HG03520 (cell line): ENCODE measurements at regions not wholly inside any gene's neighbourhood (a gene's known extent, or its start where the extent isn't known, plus 50 kb on each side); places are given as distances from the start of the nearest gene placed in this dataset.

Experiments used
- ATAC-seq: cut with Tn5 transposase; IDR thresholded peaks from one replicate; pipeline ENCODE4 v1.9.1; 2021; ENCODE audit warnings: mild to moderate bottlenecking, moderate library complexity; ENCODE audit not compliant: unreplicated experiment

DNA sequence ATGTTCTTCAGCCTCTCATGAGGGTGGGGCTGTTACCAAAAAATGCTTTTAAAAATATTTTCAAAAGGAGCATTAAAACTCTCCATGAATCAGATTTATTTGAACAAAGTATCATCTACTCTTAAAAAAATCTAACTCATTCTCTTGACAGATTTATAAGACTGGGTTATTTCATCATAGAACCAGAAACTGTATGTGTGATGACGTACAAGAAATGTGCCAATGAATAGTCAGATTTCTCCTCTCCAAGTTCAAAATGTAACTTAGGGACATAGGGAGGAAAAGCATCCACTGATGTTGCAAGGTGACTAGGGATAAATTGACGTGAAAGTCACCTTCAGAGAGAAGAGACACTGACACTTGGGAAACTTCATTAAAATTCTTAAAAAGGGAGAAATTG, 89.1 kb upstream of the CLNK start:
- no peak for ATAC-seq

DNA sequence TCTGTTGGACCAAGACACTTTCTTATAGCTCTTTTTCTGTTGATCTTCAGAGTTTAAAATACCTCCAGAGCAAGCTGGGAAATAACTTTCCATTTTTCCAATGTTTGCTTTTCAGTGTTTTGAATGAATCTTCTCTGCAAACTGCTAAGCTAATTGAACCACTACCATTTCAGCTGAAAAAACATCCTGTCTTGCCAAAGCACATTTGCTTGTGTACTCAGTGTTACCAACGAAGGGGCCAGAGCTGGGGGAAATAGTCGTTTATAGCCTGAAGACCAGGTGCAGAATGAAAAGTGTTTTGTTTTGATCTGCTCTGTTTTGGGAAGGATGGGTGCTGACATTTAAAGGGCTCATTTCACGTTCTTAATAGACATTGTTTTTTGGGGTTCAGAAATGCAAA, 88.4 kb upstream of the CLNK start:
- ATAC-seq = no peak

DNA sequence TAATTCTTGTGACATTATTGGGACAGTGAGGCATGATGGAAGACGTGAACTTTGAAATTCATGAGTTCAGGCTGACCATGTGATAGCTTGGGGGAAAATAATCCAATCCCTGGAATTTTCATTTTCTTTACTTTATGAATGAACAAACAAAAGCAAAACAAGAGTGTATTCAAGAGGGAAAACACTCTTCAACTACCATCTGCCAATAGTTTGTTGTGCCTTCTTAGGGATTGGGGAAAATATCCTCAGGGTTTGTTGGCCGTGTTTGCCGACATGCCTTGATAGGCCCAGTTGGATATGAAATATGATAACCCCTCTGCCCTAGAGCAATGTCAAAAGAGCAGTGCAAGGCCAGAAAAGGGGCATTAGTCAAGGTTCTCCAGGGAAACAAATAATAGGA, 80.8 kb upstream of the CLNK start:
- no peak for ATAC-seq

DNA sequence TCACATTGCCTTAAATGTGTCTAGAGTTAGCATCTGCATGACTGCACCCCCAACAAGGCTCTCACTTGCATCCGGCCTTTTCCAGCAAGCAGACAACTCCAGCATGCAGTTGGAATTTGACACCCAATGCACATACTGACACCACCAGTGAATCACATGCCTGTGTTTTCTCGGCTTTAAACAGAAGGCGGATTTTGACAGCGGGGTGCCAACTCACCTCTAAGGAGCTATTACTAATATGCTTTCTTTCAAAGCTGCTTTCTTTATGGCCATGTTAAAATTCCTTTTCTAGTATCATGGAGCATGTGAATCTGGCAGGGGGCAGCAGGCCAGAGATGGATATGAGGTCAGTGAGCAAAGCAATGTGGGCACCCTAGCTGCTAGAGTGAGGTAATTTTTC, 78.0 kb upstream of the CLNK start:
- ATAC-seq = no peak

DNA sequence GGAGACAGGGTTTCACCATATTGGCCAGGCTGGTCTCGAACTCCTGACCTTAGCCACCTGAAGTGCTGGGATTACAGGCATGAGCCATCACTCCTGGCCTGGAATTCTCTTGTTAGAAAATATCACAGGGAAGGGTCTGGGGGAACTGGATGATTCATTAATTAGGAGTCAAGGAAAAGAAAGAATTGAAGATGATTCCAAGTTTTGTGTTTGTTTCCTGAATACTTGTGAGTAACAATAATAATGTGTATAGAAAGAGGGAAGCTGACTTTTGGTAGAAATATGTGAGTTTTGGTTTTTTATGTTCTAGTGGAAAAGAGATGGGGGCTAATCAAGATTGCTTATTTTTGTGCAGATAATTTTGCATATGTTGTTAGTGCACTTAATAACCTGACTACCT, 77.3 kb upstream of the CLNK start:
- no peak for ATAC-seq

DNA sequence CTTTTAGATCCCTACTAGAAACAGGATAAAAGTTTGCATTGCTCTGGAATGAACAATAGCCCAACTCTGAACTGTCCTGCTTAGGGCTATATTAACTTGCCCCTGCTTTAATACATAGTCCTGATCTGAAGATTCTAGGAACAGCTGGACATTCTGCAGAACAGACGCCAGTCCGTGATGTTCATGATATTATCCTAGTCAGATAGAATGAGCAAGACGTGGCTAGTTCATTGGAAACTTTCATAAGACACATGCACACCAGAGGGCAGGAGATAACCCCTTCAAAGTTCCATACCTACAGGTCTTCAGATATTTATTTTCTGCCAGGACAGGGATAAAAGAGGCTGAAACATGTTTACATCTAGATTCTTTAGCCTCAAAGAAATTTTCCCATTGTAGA, 75.5 kb upstream of the CLNK start:
- ATAC-seq = no peak

DNA sequence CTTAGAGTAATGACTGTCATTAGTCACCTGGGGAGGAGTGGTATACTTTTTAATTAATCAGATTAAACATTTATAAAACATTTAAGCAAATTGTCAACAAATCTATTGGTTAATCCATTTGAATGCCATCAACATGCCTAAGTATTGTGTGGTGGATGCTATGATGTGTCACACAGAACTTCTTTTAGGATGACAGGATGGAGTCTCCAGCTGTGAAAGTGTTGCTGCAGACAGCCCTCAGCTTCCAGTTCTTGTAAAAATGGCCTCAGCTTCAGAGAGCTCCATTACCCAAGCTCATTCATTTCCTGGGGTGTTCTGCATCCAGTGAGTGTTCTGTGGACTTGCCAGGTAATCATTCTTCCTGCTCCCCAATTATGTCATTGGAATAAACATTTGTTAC, 74.3 kb upstream of the CLNK start:
- ATAC-seq = no peak

DNA sequence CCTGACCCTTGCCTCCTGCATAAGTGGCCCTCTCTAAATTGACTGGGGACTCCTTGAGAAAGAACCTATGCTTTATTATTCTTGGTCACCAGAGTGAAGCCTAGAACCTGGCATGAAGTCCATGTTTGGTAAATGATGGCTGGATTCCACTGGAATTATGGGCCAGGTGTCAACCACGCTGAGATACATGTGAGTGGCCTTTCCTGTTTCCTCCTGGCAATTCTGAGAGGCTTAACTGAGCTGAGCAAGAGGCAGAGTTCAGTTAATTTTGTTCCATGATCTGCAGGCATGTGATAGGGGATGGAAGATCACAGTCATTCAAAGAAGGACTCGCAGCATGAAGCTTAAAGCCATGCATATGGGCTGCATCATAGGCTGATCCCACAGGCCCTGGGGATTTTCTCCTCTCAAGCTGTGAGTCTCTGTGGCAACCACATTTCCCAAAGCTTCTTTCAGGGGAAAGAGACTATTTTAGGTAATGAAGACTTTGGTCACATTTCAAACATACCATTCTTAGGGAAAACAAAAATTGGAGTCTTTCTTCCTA, 69.4 kb upstream of the CLNK start:
- ATAC-seq = no peak

DNA sequence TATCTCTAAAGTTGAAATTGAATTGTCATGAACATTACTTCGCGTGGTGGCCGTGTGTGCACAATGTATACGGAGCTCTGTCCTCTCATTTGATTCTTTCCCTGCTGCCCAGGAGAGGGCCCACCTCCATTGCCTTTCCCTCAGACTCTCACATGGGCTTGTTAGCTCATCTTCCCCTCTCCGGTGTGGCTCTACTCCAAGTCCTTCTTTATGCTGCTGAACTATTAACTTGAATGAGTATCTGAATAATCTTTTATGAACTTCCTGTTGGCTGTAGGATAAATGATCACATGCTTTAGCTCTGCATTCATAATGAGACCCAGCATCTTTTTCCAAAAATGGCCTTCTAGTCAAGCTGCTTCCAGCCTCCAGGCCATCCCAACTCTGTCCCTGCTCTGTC, 68.8 kb upstream of the CLNK start:
- ATAC-seq = no peak

DNA sequence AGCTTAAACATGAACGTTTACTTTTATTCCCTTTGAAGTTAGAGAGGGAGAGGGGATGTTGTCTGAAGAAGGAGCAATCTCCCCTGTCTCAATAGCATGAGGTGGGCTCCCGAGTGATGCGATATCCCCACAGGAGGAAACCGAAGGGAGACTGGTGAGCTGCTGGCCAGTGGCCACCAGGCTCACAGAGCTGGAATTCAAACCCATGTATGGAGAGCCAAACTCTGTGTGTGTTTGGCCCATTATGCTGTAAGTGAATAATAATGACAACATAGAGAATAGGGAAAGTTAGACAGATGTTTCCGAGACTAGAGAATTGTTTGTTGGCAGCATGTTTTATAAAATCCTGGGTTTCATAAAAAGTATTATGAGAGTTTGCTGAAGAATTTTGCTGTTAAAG, 66.1 kb upstream of the CLNK start:
- ATAC-seq = no peak

DNA sequence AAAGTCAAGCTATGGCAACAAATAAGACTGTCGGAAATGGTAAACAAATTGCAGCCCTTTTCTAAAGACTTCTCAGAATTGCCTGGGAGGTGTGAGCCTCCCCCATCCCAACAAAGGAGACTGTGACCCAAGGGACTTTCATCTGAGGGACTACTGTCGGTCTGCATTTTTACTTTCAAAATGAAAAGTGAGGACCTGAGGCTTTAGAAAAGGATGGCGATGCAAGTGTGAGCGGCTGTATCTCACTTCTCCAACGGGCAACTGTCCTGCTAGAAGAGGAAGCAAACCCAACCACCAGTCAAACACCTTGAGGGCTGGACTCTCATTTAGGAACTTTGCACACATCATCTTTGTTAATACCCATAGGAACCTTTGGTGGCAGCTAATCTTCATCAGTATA, 62.6 kb upstream of the CLNK start:
- ATAC-seq = peak; percentile 30

DNA sequence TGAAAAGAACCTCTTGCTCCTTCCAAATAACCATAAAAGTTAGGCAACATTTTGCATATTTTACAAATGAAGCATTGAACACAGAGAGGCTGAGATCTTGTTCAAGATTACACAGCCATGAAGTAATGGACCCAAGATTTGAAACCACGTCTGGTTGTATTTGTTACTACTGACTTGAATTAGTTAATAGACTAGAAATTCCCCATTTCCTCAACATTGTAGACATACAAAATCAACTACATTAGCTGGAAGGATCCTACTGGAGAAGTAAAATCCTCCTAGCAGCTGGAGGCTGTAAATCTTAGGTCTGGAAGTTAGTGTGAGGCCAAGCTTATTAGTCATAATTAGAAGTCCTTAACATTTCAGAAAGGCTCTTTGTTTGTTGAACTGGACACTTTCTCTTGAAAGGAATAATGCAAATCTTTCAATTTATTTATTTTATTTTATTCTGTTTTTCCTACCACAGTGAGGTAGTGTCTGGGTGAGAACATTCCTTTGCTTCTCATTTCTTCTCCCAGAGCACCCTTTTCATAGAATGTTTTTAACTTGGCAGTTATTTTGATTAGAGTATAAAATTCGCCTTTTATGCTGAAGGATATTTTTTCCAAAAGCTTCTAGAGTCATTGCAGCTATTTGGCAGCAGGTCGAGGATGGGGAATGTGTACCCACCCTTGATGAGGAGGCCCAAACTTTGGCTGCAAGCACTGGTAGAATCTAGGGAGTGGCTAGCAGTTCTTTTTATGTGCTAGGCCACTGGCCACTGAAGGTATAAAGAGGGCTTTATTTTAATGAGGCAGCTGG, 62.0 kb upstream of the CLNK start:
- no peak for ATAC-seq

DNA sequence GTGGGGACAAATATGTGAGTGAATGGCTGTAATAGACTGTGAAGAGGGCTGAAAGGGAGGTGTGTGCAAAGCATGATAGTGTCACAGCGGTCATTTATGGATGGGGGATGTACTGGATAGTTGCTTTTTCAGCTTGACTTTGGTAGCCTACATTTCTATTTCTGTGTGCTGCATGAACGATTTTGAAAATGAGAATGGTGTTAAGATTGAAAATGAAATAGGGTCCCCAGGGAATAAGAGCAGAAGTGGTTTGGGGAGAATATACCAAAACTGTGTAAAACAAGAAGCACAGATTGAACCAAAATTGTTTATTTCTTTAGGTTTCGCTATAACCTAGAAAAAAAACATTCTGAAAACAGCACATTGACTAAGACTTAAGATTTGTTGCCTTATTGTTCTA, 58.8 kb upstream of the CLNK start:
- ATAC-seq = peak; percentile 57

DNA sequence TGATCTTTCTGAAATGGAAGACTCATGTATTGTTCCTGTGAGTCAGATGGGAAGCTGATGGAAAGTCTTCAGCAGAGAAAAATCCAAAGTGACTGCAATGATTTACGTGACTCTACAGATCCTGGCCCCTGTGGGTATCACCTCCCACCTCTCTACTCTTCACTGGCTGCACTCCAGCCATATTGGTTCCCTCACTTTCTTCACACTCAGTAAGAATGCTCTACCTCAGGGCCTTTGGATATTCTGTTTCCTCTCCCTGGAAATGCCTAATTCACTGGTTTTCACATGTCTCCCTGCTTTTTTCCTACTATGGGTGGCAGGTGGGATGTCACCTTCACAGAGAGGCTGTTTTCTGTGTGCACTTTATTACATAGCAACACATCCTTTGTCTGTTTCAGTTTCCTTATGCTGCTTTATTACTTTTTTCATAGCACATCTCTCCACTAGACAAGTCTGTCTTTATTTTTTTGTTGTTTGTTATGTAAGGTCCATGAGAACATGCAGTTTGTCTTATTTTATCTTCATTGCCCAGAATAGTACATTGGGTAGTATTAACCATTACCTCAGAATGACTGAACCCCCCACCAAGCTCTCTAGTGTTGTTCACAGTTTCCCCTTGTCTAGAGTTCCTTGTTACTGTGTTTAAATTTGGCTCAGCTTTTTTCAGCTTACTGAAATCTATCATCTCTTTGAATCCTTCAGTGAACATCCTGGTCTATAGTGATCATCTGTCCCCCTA, 57.6 kb upstream of the CLNK start:
- peak; percentile 46 for ATAC-seq

DNA sequence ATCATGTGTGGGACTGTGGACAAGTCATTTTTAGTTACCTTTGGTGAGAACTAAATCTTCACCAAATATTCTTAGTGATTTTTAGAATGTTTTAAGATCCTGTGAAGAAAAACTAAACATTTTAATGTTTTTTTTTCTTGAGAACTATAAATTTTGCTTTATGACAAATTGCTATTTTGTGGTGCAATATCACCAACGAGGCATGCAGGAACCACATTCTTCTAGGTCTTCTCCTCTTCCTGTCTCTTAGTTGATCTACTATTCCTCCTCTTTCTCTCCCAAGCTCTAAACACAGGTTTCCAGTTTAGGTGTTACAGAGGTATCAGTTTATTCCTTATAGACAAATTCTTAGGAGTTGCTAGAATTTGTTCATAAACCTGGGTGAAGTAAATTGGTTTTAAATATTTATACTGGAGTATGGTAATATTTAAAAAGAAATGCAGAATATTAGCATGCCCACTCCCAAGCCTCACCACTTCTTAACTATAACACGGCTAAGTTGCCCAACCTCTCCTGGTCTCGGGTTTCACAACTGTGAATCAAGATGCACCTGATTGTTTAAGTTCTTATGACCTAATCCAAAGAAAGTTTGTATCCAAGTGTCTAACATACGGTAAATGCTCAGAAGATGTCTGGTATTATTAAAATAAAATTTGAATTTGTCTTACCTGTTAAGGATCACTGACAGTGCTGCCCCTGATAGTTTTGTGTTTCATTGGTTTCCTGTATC, 56.5 kb upstream of the CLNK start:
- no peak for ATAC-seq

DNA sequence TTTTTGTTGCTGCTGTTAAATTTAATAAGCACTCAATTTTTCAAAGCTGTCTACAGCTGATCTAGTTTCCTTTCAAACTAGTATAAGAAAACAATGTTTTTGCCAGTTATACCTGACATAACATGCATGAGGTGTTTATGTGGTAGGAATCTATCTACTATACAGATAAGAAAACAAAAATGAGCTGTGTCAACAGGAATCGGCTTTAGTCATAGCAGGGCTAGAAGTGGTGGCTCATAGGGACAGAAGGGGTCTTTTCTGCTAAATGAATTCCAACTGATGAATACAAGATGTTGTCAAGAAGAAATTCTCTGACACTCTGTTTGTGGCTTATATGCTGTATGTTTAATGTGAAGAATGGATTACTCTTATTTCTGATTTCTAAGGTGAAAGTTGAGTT, 55.7 kb upstream of the CLNK start:
- ATAC-seq = no peak

DNA sequence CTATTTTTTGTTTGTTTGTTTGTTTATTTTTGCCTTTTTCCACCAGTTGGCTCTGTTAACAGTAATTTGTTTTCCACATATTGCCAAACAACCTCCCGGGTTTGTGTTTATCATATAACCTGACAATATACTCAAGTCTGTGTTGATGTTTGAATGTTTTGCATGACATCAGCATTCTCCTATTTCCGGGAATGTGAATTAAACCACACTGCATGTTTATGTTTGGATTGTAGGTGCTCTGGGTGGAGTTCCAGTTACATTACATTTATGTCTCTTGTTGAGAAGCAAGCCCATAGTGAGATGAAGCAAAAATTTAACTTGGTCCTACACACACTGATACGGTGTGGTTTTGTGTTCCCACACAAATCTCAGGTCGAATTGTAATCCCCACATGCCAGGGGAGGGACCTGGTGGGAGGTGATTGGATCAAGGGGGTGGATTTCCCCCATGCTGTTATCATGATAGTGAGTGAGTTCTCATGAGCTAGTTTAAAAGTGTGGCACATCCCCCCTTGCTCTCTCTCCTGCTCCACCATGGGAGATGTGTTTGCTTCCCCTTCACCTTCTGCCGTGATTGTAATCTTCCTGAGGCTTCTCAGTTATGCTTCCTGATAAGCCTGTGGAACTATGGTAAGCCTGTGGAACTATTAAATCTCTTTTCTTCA, 54.4 kb upstream of the CLNK start:
- no peak for ATAC-seq

DNA sequence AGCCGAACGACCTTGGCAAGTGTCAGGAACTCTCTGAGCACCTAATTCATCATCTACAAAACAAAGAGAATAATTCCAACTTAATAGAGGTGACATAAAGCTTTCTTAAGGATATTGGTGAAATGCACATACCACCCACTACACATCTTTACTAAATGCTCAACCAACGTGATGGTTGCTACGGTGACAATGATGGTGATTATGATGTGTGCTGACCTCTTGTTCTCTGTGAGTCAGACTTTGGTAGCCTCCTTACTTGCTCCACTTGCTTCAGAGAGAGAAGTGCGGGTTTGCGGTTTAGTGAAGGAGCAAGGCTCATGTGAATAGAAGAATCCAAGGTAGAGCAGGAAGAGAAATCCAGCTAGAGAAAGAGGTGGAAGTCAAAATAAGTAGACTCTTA, 52.8 kb upstream of the CLNK start:
- ATAC-seq = no peak

DNA sequence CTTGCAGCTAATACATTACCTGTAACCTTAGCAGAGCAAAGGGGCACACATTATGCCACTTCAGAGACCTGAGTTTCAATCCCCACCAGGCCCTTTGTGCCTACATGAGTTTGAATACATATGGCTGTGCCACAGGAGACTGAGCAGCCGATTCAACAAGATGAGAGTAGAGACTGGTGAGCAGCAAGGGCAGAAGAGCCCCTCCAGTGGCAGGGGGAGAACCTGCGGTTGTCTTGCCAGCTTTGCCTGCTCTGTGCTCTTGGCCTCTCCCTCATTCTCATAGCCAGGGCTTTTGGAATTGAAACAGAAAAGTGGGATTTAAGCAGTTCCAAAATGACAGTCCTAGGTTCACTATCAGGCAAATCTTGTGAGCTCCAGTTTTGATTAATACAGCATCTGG, 52.3 kb upstream of the CLNK start:
- no peak for ATAC-seq

DNA sequence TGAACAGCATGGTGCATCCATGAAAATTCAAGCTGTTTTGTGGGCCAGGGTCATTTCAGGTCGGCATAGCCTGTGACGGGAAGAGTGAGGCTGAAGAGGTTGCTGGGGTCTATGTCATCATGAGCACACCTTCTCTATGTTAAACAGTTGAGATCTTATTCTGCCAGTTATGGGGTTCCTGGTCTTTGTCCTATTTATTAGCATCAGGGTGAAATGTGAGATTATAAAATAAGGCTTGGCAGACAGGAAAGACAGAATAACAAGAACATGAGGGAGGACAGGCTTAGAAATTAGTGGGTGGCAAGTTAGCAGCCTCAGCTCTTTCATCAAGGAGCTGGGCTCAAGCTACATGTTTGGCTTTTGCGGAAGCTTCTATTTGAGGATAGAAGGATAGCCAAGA, 51.7 kb upstream of the CLNK start:
- ATAC-seq = no peak

DNA sequence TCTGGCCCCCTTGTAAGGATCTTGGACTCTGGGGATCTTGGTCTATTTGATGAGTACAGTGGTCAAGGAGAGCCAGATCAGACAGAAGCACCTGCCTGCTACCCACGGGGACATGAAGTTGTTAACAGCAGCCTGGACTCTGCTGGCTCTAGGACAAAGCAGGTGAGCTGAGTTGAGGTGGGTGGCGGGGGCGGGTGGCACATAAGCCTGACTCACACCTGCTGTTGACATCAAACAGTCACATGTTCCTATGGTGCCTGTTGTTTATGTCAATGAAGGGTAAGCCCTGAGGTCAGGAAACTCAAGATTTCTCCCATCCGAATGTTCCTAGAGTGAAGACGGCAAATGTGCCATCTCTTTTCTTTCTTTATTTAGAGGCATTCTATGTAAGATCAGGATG, 50.1 kb upstream of the CLNK start:
- no peak for ATAC-seq
